Umbilical cord (tissue), 1 donor: ENCODE measurements at regions not wholly inside any gene's neighbourhood (a gene's known extent, or its start where the extent isn't known, plus 50 kb on each side); places are given as distances from the start of the nearest gene placed in this dataset.
"Not testable (repeated sequence)": the region's sequence is repeated elsewhere in the genome, so short reads cannot be mapped to it uniquely, and the experiment has no call there.

Experiments
- DNase-seq: peaks from one replicate; pipeline ENCODE4 v3.0.0-alpha.2; 2015; ENCODE audit warnings: low spot score

DNA sequence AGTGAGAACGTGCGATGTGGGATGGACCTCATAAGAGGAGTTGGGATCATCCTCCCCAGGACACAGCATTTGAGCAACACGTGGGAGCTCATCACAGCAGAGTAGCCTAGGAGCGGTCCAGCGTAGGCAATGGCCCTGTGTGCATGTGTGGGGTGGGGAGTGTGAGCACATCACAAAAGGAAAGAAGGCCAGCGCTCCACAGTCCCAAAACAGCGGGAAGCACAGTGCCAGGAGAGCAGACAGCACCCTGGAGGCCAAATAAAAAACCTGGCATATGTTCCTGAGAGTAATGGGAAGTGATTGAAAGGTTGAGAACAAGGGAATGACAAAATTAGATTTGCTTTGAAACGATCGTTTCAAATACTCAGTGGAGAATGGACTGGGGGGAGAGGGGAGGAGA lies 226.0 kb downstream of the C7orf25 start:
- no peak for DNase-seq

GRCh38 chr7:42677751-42678699 lies 233.8 kb downstream of the C7orf25 start:
- peak; percentile 97 for DNase-seq

GRCh38 chr7:42674541-42674940 lies 237.3 kb downstream of the C7orf25 start:
- no peak for DNase-seq

- DNase-seq: peak; percentile 41
Measured at GRCh38 chr7:42673951-42674350, 237.9 kb downstream of the C7orf25 start.

- no peak for DNase-seq
Measured at GRCh38 chr7:42672339-42672999, 239.4 kb downstream of the C7orf25 start.

DNA sequence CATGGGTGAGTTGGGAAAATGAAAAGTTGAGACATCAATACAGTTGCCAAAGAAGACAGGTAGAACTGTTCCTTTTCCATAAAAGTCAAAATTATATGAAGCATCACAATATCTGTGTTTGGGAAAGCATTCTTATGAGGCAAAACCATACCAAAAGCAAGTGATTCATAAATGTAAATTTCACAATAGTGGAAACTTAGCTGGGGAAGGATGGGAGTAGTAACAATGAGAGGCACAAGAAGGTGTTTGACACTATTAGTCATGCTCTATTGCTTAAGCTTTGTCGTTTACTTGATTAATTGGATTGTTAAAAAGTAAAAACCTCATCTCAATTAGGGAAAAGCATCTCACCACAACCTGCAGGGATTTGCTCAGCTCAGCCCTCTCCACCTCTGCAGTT lies 240.2 kb downstream of the C7orf25 start:
- no peak for DNase-seq

DNA sequence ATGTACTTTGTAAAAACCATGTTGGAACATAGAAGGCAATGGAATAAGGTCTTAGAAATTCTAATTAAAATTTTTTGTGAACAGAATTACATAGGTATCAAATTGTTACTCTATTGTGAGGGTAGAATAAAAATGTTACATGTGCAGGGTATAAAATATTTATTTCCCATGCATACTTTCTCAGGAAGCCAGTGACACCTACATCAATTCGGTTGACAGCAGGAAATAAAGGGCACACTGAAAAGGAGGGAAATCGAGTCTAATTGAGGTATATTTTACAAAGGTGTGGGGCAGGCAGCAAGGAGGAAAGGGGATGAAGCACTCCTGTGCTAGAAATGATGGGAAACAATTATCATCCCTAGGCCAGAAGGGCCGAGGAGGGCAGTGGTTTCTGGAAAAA lies 244.9 kb downstream of the C7orf25 start:
- no peak for DNase-seq

- no peak for DNase-seq
Measured at GRCh38 chr7:42662862-42663261, 249.0 kb downstream of the C7orf25 start.

DNA sequence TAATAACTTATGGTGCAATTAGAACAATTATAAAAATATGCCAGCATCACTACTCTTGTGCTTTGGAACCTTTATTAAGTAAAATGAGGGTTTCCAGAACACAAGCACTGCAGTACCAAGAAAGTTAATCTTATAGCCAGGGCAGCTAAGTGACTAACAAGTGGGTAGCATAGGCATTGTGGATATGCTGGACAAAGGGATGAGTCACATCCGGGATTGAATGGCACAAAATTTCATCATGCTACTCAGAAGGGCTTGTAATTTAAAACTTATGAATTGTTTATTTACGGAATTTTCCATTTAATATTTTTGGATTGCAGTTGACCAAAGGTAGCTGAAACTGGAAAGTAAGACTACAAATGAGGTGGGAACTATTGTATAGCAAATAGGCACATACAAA lies 250.6 kb downstream of the C7orf25 start:
- DNase-seq: no peak

DNA sequence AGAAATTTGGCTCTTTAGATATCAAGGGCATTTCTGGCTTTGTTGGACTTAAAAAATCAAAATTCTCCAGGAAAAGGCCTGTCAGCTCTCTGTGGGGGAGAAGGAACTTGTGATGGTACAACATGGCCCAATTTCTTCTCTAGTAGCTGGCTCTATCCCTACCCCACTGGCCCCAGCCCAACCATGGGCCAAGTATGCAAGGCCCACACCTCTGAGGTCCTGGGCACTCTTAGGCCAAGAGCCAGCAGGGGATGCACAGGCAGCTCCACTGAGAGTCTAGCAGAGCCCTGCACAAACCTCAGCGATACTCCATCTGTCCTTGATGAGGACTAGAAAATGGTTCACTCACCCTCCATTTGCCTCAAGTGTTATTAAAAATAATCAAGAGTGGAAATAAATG lies 261.2 kb downstream of the C7orf25 start:
- no peak for DNase-seq

- no peak for DNase-seq
Measured at GRCh38 chr7:42650171-42650570, 261.7 kb downstream of the C7orf25 start.

DNA sequence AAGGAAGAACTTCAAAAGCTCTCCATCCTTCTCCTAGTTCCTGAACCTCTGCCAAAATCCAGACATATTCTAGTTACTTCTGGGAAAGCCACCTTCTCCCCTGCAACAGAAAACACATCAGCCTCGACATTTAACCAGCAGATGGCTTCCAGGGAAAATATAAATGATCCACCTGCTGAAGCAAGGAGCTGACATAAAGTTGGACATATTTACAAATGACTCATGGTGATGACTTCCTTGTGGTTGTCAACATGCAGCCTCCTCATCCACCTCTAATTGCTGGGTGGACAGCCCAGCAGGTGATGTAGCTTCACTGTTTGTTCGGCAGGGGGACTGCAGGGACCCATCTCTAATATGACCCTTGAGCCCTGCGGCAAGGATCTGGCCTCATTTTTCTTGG lies 266.0 kb downstream of the C7orf25 start:
- DNase-seq: no peak

GRCh38 chr7:42642699-42643098 lies 269.2 kb downstream of the C7orf25 start:
- no peak for DNase-seq

DNA sequence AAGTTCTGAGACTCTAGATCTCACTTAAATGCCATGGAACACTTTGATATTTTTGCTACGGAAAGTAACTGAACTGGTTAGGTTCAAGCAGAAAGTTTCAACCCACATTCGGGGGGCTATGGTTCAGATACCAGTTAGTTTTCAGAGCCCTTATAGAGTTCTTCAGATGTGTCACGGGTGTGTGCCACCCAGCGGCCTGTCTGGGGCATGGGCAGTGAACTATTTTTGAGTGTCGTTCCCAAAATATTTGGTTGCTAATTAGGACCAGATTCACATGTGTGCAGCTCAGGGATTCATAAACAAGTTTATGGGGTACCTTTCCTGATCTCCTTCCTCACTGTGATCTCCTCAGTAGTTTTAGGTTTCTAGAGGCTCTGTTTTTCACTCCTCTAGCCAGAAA lies 271.9 kb downstream of the C7orf25 start:
- DNase-seq: no peak

GRCh38 chr7:42636380-42636779 lies 275.5 kb downstream of the C7orf25 start:
- DNase-seq: not testable (repeated sequence)

DNA sequence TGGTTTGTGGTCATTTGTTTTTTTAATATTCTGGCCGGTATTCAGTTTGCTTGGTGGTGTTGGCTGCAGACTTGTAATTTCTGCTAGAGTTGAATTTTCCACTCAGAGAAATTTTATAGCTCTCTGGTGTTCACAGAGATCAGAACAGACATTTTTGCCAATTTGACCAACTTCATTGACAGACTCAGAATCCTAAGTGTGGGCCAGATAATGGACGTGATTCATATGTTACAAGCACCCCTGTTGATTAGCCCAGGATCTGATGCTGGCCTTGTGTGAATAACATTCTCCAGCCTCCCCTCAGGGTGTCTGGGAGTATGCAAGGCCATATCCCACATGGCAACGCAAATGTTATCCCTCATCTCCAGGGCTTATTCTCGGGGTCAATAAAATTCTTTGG lies 283.8 kb downstream of the C7orf25 start:
- peak; percentile 57 for DNase-seq

GRCh38 chr7:42627626-42628025 lies 284.2 kb downstream of the C7orf25 start:
- peak; percentile 19 for DNase-seq

DNA sequence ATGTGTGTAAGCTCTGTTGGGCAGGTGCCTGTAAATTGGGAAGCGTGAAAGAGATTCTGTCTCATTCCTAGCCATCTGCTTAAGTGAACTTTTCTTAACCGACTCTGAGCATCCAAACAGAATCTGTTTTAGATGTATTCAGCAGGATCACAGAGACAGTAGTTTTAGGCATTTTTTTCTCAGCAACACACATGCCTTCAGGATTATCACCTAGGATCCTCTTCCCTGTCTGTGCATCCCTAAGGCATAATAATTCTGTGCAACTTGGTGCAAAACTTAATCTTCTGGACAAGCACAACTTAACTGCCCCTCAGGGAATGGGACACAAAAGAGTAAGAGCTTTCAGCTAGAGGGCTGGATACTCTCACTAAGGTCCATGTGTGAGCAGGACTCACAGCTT lies 284.8 kb downstream of the C7orf25 start:
- peak; percentile 29 for DNase-seq

DNA sequence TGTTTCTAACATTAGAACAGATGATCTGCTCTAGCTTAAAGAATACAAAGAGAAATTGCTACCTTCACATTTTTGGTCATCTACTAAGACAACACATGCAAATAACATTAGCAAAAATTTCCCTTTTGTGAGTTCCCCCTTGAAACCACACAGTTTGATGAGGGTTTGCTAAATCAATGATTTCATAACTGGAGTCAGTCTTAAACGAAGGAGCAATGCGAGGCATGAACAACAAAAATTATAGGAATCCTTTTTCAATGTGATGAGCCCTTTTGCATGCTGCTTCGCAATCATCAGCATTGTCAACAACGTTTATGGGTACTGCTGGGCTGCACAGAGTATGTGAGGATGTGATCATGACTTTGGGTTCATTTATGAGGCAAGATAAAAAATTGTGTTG lies 286.4 kb downstream of the C7orf25 start:
- no peak for DNase-seq

DNA sequence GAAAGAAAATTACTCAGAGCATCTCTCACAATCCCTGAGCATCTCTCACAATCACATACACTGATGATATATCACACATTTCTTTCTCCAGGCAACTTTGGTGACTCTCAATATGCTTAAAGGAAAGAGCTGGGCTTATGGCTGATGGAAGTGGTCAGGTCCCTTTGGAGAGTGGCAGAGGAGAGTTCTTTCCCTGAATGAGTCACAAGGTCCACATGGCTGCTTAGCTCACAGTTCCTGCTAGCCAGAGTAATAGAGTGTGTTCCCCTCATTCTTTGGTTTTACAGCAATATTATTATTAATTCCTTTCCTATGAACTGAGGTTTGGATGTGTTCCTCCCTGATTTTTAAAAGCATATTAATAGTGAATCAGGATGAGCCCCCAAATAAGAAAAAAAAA lies 287.4 kb downstream of the C7orf25 start:
- DNase-seq: no peak

DNA sequence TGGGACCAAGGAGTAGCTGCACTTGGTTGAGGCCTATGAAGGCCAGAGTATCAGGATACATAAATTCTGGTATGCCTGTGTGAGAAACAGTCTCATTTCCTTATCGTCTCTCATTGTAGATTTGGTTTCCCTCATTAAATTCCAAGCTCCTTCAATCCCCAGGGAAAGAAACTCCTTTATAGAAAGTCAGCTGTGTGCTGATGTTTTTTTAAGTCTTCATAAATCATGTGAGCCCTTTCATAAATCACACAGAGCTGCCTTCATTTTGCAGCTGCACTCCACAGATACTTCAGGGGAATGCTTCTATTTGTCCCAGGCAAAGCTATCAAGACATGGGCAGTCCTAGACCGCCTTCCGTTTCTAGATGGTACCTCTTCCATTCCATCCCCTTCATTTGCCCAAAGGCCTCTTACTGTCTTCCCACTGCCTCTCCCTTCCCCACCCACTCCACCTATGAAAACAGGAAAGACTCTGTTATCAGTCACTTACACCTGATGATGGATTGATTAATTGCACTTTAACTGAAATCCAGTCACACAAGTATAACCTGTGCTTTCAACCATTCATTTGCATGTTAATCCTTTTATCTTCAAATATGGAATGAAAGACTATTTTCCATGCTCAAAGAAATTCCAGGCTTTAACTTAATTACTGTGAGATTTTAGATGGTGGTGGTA lies 290.2 kb downstream of the C7orf25 start:
- DNase-seq: peak; percentile 45

DNA sequence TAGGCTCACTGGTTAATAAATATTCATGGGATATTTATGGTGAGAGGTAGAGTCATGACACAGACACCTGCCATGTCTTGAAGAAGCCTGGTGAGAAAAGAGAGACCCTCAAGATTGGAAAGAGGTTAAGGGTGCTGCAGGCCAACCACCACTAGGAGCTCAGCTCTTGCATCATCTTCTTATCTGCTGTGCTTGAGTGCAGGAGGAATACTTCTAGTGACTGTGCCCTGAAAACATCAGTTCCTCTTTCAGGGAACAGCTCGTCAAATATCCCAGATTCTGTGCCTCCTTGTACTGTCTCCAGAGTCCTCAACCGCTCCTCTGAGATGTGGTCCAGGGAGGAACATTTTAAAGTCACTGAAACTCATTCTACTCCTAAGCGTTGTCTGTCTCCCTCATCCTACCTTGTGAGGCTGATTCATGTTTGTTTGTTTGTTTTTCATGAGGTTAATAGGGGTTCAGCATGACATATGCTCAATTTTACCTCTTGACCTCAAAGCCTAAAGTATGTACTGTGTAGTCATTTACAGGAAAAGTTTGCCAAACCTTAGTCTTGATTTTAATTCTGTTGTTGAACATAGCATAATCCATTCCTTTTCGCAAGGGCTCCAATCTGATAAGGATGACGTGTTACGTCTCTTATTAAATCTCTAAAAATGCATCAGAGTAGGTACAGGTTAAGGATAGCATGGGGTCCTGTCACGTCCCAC lies 293.1 kb downstream of the C7orf25 start:
- DNase-seq: no peak
